Osteoblast (primary cell): ENCODE measurements at regions not wholly inside any gene's neighbourhood (a gene's known extent, or its start where the extent isn't known, plus 50 kb on each side); places are given as distances from the start of the nearest gene placed in this dataset.

ENCODE experiments used
- DNase-seq: peaks from one replicate; pipeline ENCODE4 v3.0.0; 2011; ENCODE audit warnings: low spot score, mixed read lengths; ENCODE audit not compliant: insufficient read length; ENCODE audit errors: missing footprints
- H2AFZ ChIP-seq: 2 replicates; pipeline ENCODE4 v1.6.0; 2011; ENCODE audit warnings: mild to moderate bottlenecking, low read length
- H3K27ac ChIP-seq: 2 replicates; pipeline ENCODE4 v1.5.1; 2011; ENCODE audit warnings: mild to moderate bottlenecking, low read depth, low read length, moderate library complexity
- H3K27me3 ChIP-seq: 2 replicates; pipeline ENCODE4 v1.6.0; 2012; ENCODE audit warnings: mild to moderate bottlenecking, control low read depth, inconsistent platforms, low read length, moderate library complexity; ENCODE audit not compliant: insufficient read depth
- H3K36me3 ChIP-seq: 2 replicates; pipeline ENCODE4 v1.5.1; 2011; ENCODE audit warnings: mild to moderate bottlenecking, low read length, control low read depth, moderate library complexity; ENCODE audit not compliant: insufficient read depth
- H3K4me1 ChIP-seq: 2 replicates; pipeline ENCODE4 v1.5.1; 2011; ENCODE audit warnings: mild to moderate bottlenecking, low read length, control low read depth, moderate library complexity; ENCODE audit not compliant: insufficient read depth
- H3K4me2 ChIP-seq: 2 replicates; pipeline ENCODE4 v1.6.0; 2011; ENCODE audit warnings: mild to moderate bottlenecking, low read length; ENCODE audit not compliant: insufficient read depth
- H3K4me3 ChIP-seq: fragments of 200-600 bp; sonication (generic); 3 replicates; pipeline ENCODE4 v1.5.1; 2012; ENCODE audit warnings: mild to moderate bottlenecking, low read length, inconsistent platforms; ENCODE audit not compliant: insufficient read depth
- H3K79me2 ChIP-seq: 2 replicates; pipeline ENCODE4 v1.6.0; 2012; ENCODE audit warnings: mild to moderate bottlenecking, low read length, control low read depth, inconsistent platforms; ENCODE audit not compliant: insufficient read depth
- H3K9me3 ChIP-seq: 2 replicates; pipeline ENCODE4 v1.5.1; 2011; ENCODE audit warnings: low read depth, low read length, control low read depth
- H4K20me1 ChIP-seq: 2 replicates; pipeline ENCODE4 v1.6.0; 2012; ENCODE audit warnings: mild to moderate bottlenecking, low read length, control low read depth; ENCODE audit not compliant: insufficient read depth
- TF ChIP-seq, protein P1 (sequence below): IDR thresholded peaks from 2 replicates; pipeline ENCODE4 v1.5.1; 2011; ENCODE audit warnings: mild to moderate bottlenecking, low read depth, low read length, moderate library complexity; ENCODE audit errors: extremely low read depth

DNA sequence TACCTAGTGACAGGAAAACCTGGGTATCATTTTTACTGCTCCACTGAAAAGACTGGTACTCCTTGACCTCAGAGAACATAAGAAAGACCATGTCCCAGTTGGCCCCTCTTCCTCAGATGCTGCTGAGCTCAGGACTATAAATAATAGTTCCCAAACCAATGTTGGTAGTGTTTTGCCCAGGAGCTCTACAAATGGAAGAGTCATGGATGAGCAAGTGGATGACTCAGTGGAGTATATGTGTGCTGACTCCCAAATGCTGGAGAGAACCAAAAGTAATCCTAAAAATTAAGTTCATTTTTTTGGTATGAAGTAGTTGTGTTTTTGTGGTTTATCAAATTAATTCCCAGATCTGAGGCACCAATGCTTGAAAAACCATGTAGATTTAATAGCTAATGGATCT is 482.0 kb downstream of the KCNA4 start:
- no peak overlapping the region for H3K4me3 ChIP-seq
- no peaks in the 10 kb centered on the region for H3K9me3 ChIP-seq
- H3K27ac ChIP-seq: no peak overlapping the region
- H3K79me2 ChIP-seq: no peaks in the 10 kb centered on the region
- no peaks in the 10 kb centered on the region for H3K36me3 ChIP-seq
- no peak overlapping the region for H3K4me2 ChIP-seq
- TF ChIP-seq, protein P1, sequence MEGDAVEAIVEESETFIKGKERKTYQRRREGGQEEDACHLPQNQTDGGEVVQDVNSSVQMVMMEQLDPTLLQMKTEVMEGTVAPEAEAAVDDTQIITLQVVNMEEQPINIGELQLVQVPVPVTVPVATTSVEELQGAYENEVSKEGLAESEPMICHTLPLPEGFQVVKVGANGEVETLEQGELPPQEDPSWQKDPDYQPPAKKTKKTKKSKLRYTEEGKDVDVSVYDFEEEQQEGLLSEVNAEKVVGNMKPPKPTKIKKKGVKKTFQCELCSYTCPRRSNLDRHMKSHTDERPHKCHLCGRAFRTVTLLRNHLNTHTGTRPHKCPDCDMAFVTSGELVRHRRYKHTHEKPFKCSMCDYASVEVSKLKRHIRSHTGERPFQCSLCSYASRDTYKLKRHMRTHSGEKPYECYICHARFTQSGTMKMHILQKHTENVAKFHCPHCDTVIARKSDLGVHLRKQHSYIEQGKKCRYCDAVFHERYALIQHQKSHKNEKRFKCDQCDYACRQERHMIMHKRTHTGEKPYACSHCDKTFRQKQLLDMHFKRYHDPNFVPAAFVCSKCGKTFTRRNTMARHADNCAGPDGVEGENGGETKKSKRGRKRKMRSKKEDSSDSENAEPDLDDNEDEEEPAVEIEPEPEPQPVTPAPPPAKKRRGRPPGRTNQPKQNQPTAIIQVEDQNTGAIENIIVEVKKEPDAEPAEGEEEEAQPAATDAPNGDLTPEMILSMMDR: no peak
- H3K4me1 ChIP-seq: no peaks in the 10 kb centered on the region
- no peaks in the 10 kb centered on the region for H3K27me3 ChIP-seq
- no peaks in the 10 kb centered on the region for H4K20me1 ChIP-seq
- no peak for DNase-seq
- no peak overlapping the region for H2AFZ ChIP-seq

DNA sequence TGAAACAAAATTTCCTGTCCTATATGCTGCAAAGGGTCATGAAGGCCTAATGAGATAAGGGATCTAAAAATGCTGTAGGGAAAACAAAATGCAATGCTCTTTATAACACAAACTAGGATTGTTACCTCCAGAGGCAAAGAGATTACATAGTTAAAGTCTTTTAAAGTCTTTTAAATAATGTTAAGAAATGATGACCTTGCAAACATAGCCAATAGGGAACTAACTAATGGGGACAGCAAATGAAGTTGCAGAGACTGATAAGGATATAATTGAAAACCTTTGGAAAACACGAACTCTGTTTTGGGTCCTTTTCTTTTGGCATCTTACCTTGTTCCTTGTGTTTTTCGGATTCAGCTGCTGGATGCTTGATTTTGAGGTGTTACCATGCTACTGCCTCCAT is 485.9 kb downstream of the KCNA4 start:
- TF ChIP-seq, protein P1: no peak
- Histone ChIP-seq H3K4me2 (no peak overlapping the region), H3K79me2 (no peaks in the 10 kb centered on the region), H3K9me3 (peaks cover 6% of the 10 kb centered on the region), H3K4me3 (no peak overlapping the region), H3K27me3 (no peaks in the 10 kb centered on the region), H3K4me1 (no peaks in the 10 kb centered on the region), H3K36me3 (no peaks in the 10 kb centered on the region), H2AFZ (no peak overlapping the region), H3K27ac (no peak overlapping the region), H4K20me1 (no peaks in the 10 kb centered on the region)
- DNase-seq: no peak

DNA sequence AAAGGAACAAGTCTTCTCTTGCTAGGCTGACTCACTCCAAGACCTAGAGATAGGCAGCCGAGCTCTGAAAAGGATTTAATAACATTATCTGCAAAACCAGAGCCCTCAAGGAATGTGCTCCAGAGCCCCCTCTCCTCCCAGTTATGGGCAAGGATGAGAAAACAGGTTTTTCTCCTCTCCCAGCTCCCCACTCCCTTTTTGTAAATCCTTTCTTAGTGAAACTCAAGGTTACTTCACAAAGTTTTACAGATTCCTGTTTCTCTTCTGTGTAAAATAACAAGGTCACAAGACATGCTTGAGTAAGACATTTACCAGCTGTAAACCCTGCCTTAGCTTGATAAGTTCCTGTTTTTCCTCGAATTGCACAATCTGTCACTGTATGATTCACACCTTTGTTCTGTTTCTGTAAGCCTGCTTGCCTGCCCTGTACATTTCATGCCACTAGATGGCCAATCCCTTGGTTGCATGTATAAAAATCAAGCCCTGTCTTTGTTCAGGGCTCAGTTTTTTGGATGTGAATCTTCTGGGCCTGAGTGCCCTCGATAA is 489.4 kb downstream of the KCNA4 start:
- Histone ChIP-seq H3K27ac (peak overlapping the region; percentile 13), H3K36me3 (no peaks in the 10 kb centered on the region), H3K9me3 (peaks cover 6% of the 10 kb centered on the region), H3K27me3 (no peaks in the 10 kb centered on the region), H3K4me3 (no peak overlapping the region), H3K79me2 (no peaks in the 10 kb centered on the region), H3K4me1 (no peaks in the 10 kb centered on the region), H3K4me2 (peak overlapping the region; percentile 27), H4K20me1 (no peaks in the 10 kb centered on the region), H2AFZ (peak overlapping the region; percentile 5)
- TF ChIP-seq, protein P1: peak; percentile 40
- DNase-seq: peak; percentile 8

DNA sequence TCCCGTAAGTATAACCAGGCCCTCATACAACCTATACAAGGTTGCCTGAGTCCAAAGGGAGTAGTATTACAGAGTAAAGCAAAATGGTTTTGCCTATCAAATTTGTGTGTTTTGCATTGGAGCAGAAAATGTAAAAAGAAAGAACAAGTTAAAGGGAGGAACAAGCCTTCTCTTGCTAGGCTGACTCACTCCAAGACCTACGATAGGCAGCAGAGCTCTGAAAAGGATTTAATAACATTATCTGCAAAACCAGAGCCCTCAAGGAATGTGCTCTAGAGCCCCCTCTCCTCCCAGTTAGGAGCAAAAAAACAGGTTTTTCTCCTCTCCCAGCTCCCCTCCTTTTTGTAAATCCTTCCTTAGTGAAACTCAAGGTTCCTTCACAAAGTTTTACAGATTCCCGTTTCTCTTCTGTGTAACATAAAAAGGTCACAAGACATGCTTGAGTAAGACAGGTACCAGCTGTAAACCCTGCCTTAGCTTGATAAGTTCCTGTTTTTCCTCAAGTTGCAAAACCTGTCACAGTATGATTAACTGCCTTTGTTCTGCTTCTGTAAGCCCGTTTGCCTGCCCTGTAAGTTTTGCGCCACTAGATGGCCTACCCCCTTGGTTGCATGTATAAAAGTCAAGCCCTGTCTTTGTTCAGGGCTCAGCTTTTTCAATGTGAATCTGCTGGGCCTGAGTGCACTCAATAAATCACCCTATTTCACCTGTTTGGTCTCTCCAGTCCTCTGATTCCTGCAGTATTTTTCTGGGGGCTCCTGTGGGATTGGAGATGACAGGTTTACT is 498.2 kb downstream of the KCNA4 start:
- Histone ChIP-seq H3K36me3 (no peaks in the 10 kb centered on the region), H3K4me1 (no peaks in the 10 kb centered on the region), H2AFZ (no peak overlapping the region), H3K27me3 (no peaks in the 10 kb centered on the region), H3K9me3 (no peaks in the 10 kb centered on the region), H3K27ac (no peak overlapping the region), H3K4me2 (no peak overlapping the region), H4K20me1 (no peaks in the 10 kb centered on the region), H3K4me3 (no peak overlapping the region), H3K79me2 (no peaks in the 10 kb centered on the region)
- TF ChIP-seq, protein P1: no peak
- no peak for DNase-seq
